ENCODE measurements at regions not wholly inside any gene's neighbourhood (a gene's known extent, or its start where the extent isn't known, plus 50 kb on each side); places are given as distances from the start of the nearest gene placed in this dataset.

- TF ChIP-seq CTCF (conservative IDR thresholded peaks at IDR 0.05; ENCODE audit: low read depth, low read length) (no peak), EZH2phosphoT487 (IDR thresholded peaks at IDR 0.05; ENCODE audit: borderline replicate concordance, low read length) (no peak), EZH2 (IDR thresholded peaks at IDR 0.05; ENCODE audit: low read length, unreplicated experiment) (no peak)
These were observed 317.1 kb upstream of the SOX9 start for GRCh38 chr17:71803656-71804284.
